Vagina (tissue), 2 donors: ENCODE measurements at regions not wholly inside any gene's neighbourhood (a gene's known extent, or its start where the extent isn't known, plus 50 kb on each side); places are given as distances from the start of the nearest gene placed in this dataset.

Experiments
- DNase-seq, 2 donors: peaks; one replicate each; pipeline ENCODE4 v3.0.0-alpha.2; 2017; ENCODE audit errors: extremely low spot score in 2 of 2
- H3K27ac ChIP-seq: fragments of 200-600 bp; sonication (generic); one replicate; pipeline ENCODE4 v1.5.1; 2019
- H3K27me3 ChIP-seq: fragments of 200-600 bp; sonication (generic); one replicate; pipeline ENCODE4 v1.5.1; 2019
- H3K36me3 ChIP-seq, 2 donors: fragments of 200-600 bp; sonication (generic); one replicate each; pipeline ENCODE4 v1.5.1; 2017 to 2019
- H3K4me1 ChIP-seq: fragments of 200-600 bp; sonication (generic); one replicate; pipeline ENCODE4 v1.5.1; 2019
- H3K4me3 ChIP-seq, 2 donors: fragments of 200-600 bp; sonication (generic); 1 replicate in 1 of 2; 2 replicates in 1 of 2; pipeline ENCODE4 v1.5.1; 2016 to 2019
- H3K9me3 ChIP-seq: fragments of 200-600 bp; sonication (generic); one replicate; pipeline ENCODE4 v1.5.1; 2019
- CTCF ChIP-seq, 3 experiments: fragments of 450-650 bp in 2 of 3; fragments of 200-600 bp in 1 of 3; sonication (generic) in 1 of 3; IDR thresholded peaks; one replicate each; pipeline ENCODE4 v1.5.1; 2017 to 2019; ENCODE audit warnings: antibody characterized with exemption in 3 of 3, mild to moderate bottlenecking in 2 of 3, moderate library complexity in 2 of 3
- POLR2A ChIP-seq, 2 donors: fragments of 450-650 bp; IDR thresholded peaks; one replicate each; pipeline ENCODE4 v1.6.1; 2017; ENCODE audit warnings: antibody characterized with exemption in 2 of 2, mild to moderate bottlenecking in 2 of 2, moderate library complexity in 2 of 2
- POLR2AphosphoS5 ChIP-seq, 2 donors: sonication (generic); formaldehyde crosslinking; IDR thresholded peaks; one replicate each; pipeline ENCODE4 v1.9.0; 2017; ENCODE audit warnings: antibody characterized with exemption in 2 of 2, mild to moderate bottlenecking in 2 of 2, low read depth in 1 of 2; ENCODE audit not compliant: insufficient read depth in 1 of 2
- intact Hi-C: fragments of 100-400 bp; cut with DNase I; formaldehyde crosslinking; loops from one replicate; pipeline ENCODE4 v1.15.1; 2023

GRCh38 chr5:122673343-122673742 lies 101.5 kb upstream of the SNX2 start:
- intact Hi-C loops = no loop called here
- Histone ChIP-seq H3K4me3 (no peak overlapping the region), H3K36me3 (no peaks in the 10 kb centered on the region), H3K27ac (no peak overlapping the region), H3K9me3 (no peaks in the 10 kb centered on the region), H3K4me1 (no peaks in the 10 kb centered on the region), H3K27me3 (no peaks in the 10 kb centered on the region)
- TF ChIP-seq POLR2AphosphoS5 (IDR thresholded peaks at IDR 0.05; ENCODE audit: insufficient read depth in 1 of 2, low read depth in 1 of 2) (no peak), POLR2A (IDR thresholded peaks at IDR 0.05) (no peak), CTCF (IDR thresholded peaks at IDR 0.05) (no peak)
- DNase-seq = no peak

- Histone ChIP-seq H3K27me3 (no peaks in the 10 kb centered on the region), H3K4me1 (no peaks in the 10 kb centered on the region), H3K4me3 (no peak overlapping the region), H3K27ac (no peak overlapping the region), H3K36me3 (no peaks in the 10 kb centered on the region), H3K9me3 (no peaks in the 10 kb centered on the region)
- intact Hi-C loops = no loop called here
- DNase-seq = no peak
- TF ChIP-seq CTCF (IDR thresholded peaks at IDR 0.05) = no peak
- no peak for TF ChIP-seq POLR2A (IDR thresholded peaks at IDR 0.05)
- TF ChIP-seq POLR2AphosphoS5 (IDR thresholded peaks at IDR 0.05; ENCODE audit: insufficient read depth in 1 of 2, low read depth in 1 of 2) = no peak
Measured at GRCh38 chr5:122674385-122674784, 100.5 kb upstream of the SNX2 start.

- H3K4me3 ChIP-seq = no peak overlapping the region
- H3K9me3 ChIP-seq = no peaks in the 10 kb centered on the region
- H3K27me3 ChIP-seq = no peaks in the 10 kb centered on the region
- TF ChIP-seq CTCF (IDR thresholded peaks at IDR 0.05) (no peak), POLR2A (IDR thresholded peaks at IDR 0.05) (no peak), POLR2AphosphoS5 (IDR thresholded peaks at IDR 0.05; ENCODE audit: insufficient read depth in 1 of 2, low read depth in 1 of 2) (no peak)
- DNase-seq = no peak
- no peaks in the 10 kb centered on the region for H3K36me3 ChIP-seq
- intact Hi-C loops = no loop called here
- no peaks in the 10 kb centered on the region for H3K4me1 ChIP-seq
- no peak overlapping the region for H3K27ac ChIP-seq
Measured at GRCh38 chr5:122680623-122681350, 94.1 kb upstream of the SNX2 start.

GRCh38 chr5:122683631-122684030 lies 91.2 kb upstream of the SNX2 start:
- Histone ChIP-seq H3K4me3 (no peak overlapping the region), H3K9me3 (no peaks in the 10 kb centered on the region), H3K4me1 (no peaks in the 10 kb centered on the region), H3K27me3 (no peaks in the 10 kb centered on the region), H3K36me3 (no peaks in the 10 kb centered on the region), H3K27ac (no peak overlapping the region)
- DNase-seq = no peak
- TF ChIP-seq POLR2AphosphoS5 (IDR thresholded peaks at IDR 0.05; ENCODE audit: insufficient read depth in 1 of 2, low read depth in 1 of 2) (no peak), POLR2A (IDR thresholded peaks at IDR 0.05) (no peak), CTCF (IDR thresholded peaks at IDR 0.05) (no peak)
- intact Hi-C loops = no loop called here

- Histone ChIP-seq H3K4me3 (no peak overlapping the region), H3K27me3 (no peaks in the 10 kb centered on the region), H3K4me1 (no peaks in the 10 kb centered on the region), H3K36me3 (no peaks in the 10 kb centered on the region), H3K27ac (no peak overlapping the region), H3K9me3 (no peaks in the 10 kb centered on the region)
- TF ChIP-seq POLR2A (IDR thresholded peaks at IDR 0.05) (no peak), CTCF (IDR thresholded peaks at IDR 0.05) (no peak), POLR2AphosphoS5 (IDR thresholded peaks at IDR 0.05; ENCODE audit: insufficient read depth in 1 of 2, low read depth in 1 of 2) (no peak)
- DNase-seq = no peak
- intact Hi-C loops = no loop called here
Measured at GRCh38 chr5:122690266-122690665, 84.6 kb upstream of the SNX2 start.
